ENCODE measurements at regions not wholly inside any gene's neighbourhood (a gene's known extent, or its start where the extent isn't known, plus 50 kb on each side); places are given as distances from the start of the nearest gene placed in this dataset.

DNA sequence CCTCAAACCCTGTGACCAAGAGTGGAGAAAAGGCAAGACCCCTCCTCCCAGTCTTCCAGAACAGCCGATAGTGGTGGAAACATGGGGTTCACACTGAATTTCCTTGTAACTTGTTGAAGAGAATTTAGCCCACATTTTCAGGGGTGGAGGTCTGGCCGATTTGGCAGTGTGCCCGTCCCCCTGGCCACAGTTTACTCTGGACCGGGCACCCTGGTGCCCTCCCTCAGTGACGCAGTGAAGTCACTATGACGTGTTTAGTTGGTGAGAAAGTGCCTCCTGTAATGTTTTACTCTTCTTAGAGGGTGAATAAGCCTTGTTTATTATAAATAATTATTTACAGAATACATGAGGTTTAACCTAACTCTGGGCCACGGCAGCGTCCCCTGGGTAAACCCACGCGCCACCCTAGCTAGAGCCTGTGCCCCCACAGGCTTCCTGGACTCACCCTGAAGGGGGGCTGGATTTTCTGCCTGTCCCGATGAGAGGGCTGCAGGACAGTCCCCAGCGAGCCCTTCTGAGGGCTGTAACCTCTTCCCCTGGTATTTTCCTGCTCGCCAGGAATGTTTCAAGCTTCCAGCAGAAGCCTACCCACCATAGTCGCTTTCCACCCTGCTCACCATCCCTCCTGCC lies 316.9 kb downstream of the SEC14L1 start:
- whole genome bisulfite sequencing, 2 donors = 69 to 70% methylated on average over 10 to 14 of the region's 14 CpGs
- Histone ChIP-seq H3K36me3 (no peaks in the 10 kb centered on the region), H3K27me3 (no peaks in the 10 kb centered on the region), H3K27ac (peak overlapping the region in 2 of 4 donors; percentile 80 to 85), H3K9me3 (no peaks in the 10 kb centered on the region), H3K4me3 (no peak overlapping the region), H3K4me1 (peaks cover 59 to 87% (median 68%) of the 10 kb centered on the region in 4 donors)
- ATAC-seq (ENCODE audit: low FRiP score in 2 of 2) (no peak), DNase-seq (no peak)
- no peak for TF ChIP-seq EP300 (IDR thresholded peaks at IDR 0.05)
- no peak for TF ChIP-seq POLR2A (IDR thresholded peaks at IDR 0.05)
- no peak for TF ChIP-seq POLR2AphosphoS5 (IDR thresholded peaks at IDR 0.05)

GRCh38 chr17:77458202-77459017 lies 317.6 kb downstream of the SEC14L1 start:
- no peaks in the 10 kb centered on the region for H3K36me3 ChIP-seq
- TF ChIP-seq POLR2A (IDR thresholded peaks at IDR 0.05) (no peak), CTCF (IDR thresholded peaks at IDR 0.05) (no peak), EP300 (IDR thresholded peaks at IDR 0.05) (no peak), POLR2AphosphoS5 (IDR thresholded peaks at IDR 0.05) (no peak)
- H3K27me3 ChIP-seq = no peaks in the 10 kb centered on the region
- no peak for ATAC-seq (ENCODE audit: low FRiP score in 2 of 2)
- DNase-seq = peak in 1 of 2 donors; percentile 58
- H3K27ac ChIP-seq = peak overlapping the region in 2 of 4 donors; percentile 80 to 82
- H3K9me3 ChIP-seq = no peaks in the 10 kb centered on the region
- no peak overlapping the region for H3K4me3 ChIP-seq
- peaks cover 59 to 87% (median 67%) of the 10 kb centered on the region in 4 donors for H3K4me1 ChIP-seq
- 75 to 81% methylated on average over 19 to 21 of the region's 21 CpGs for WGBS, 2 donors

DNA sequence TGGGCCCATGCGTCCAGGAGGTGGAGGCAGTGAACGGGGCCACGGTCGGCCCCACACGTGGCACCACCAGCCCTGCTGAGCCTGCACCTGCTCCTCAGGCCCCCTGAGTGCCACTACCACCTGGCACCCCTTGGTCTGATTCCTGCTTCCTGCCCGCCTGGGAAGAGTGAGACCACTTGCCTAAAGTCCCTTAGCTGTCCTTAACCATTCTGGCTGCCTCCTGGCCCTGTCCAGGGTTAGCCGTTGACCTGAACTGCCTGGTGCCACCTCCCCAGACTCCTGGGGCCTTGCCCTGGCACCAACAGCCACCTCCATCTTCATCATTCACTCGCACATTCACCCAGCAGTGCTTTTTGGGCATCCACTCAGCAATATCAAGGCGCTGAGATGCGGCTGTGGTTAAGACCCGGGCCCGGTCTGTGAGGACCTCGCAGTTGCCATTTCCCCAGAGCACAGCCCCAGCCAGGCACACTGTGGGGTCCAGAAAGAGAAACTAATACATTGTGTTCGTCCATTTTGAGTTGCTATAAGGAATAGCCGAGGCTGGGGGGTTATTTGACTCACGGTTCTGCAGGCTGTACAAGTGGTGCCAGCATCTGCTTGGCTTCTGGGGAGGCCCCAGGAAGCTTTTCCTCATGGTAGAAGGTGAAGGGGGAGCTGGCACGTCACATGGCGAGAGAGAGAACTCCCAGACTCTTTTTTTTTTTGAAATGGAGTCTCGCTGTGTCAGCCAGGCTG lies 318.4 kb downstream of the SEC14L1 start:
- Histone ChIP-seq H3K9me3 (no peaks in the 10 kb centered on the region), H3K4me1 (peaks cover 57 to 87% (median 65%) of the 10 kb centered on the region in 4 donors), H3K27ac (peak overlapping the region in 3 of 4 donors; percentile 51 to 82 (median 80)), H3K27me3 (no peaks in the 10 kb centered on the region), H3K4me3 (no peak overlapping the region), H3K36me3 (no peaks in the 10 kb centered on the region)
- WGBS, 2 donors = 87 to 89% methylated on average over 11 to 19 of the region's 19 CpGs
- DNase-seq = peak in 1 of 2 donors; percentile 72
- TF ChIP-seq CTCF (IDR thresholded peaks at IDR 0.05) (no peak), EP300 (IDR thresholded peaks at IDR 0.05) (no peak), POLR2A (IDR thresholded peaks at IDR 0.05) (no peak), POLR2AphosphoS5 (IDR thresholded peaks at IDR 0.05) (no peak)
- no peak for ATAC-seq (ENCODE audit: low FRiP score in 2 of 2)

DNA sequence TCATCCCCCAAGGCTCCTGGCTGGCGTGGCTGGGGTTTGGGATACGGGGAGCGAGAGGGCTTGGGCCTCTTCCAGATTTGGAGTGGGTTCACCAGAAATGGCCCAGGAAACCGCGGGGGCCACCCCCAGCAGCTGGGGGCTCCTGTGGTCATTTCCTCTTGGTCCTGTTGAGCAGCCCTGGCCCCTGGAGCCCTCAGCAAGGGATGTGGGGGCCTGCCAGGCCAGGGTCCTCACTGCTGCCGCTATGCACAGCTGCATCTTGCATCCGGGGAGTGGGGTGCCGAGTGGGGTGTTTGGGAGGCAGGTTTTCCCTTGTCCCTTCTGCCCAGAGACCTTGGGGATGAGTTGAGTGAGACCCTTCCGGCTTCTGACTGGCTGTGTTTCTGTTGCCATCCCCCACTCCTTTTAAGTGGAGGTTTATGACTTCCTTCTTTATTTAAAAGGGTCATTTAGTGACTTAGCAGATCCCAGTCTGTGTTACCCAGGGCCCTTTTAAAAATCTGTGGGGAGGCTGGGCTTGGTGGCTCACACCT lies 319.8 kb downstream of the SEC14L1 start:
- TF ChIP-seq CTCF (IDR thresholded peaks at IDR 0.05) = no peak
- ATAC-seq (ENCODE audit: low FRiP score in 2 of 2) (no peak), DNase-seq (peak in 1 of 2 donors; percentile 50)
- Histone ChIP-seq H3K4me3 (peak overlapping the region in 1 of 4 donors; percentile 7), H3K27me3 (no peaks in the 10 kb centered on the region), H3K9me3 (no peaks in the 10 kb centered on the region), H3K36me3 (no peaks in the 10 kb centered on the region), H3K27ac (peak overlapping the region; percentile 51 to 82 (median 68)), H3K4me1 (peaks cover 53 to 88% (median 62%) of the 10 kb centered on the region in 4 donors)
- 41 to 64% methylated on average over 5 to 7 of the region's 9 CpGs for WGBS, 2 donors

Measured in upper lobe of left lung (tissue), 6 donors.